ENCODE measurements at regions not wholly inside any gene's neighbourhood (a gene's known extent, or its start where the extent isn't known, plus 50 kb on each side); places are given as distances from the start of the nearest gene placed in this dataset.

DNA sequence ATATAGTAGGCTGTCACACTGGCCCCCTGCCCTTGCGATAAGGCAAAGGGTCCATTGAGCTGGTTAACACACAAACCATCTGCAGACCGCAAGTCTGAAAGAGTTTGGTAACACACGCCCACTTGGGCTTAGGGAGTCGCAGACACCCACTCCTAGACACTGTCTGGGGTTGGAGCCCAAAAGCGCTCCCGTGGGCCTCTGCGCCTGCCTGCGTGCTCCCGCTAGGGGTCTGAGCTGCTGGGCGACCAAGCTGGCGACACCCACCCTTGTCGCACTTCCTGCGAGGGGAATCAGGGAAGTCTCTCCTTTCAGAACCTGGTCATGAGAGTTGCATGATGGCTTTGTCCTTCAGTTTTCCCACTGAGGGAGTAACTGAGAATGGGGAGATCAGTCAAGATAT, 653.0 kb downstream of the HTR1B start:
- no peak for DNase-seq (ENCODE audit: extremely low spot score)
- POLR2A ChIA-PET, result no interaction called here
- CTCF ChIA-PET, result interaction anchor here (1.2 kb wide), 1 partner anchor 51 kb away, joined by 3 read pairs; no protein-coding TSS in a partner anchor
- TF ChIP-seq CTCF (IDR thresholded peaks at IDR 0.05; ENCODE audit: control extremely low read depth, extremely low read depth, low read depth, missing control alignments), result no peak

DNA sequence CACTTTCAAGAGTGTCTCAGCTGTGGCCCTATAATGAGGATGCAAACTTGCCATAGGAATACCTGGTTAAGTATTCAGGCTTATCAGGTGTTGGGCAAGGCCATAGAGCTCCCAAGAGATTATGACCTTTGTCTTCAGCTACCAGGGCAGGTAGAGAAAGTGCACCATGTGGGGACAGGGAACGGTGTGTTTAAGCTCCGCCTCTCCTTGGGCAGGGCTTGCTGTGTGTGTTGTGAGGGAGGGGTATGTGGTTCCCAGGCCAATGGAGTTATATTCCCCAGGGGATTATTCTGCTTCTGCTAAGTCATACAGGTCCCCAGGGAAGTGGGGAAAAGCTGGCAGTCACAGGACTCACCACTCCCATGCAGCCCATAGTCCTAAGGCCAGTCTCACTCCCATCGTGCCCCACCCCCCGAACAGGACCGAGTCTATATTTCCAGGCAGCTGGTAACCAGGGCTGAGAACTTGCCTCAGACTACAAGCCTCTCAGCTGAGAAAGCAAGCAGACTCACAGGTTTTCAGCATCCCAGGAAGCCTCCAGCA, 660.2 kb downstream of the HTR1B start:
- TF ChIP-seq CTCF (IDR thresholded peaks at IDR 0.05; ENCODE audit: control extremely low read depth, extremely low read depth, low read depth, missing control alignments), result no peak
- CTCF ChIA-PET, result interaction anchor here (1.0 kb wide), 1 partner anchor 9 kb away, joined by 4 read pairs; no protein-coding TSS in a partner anchor
- no peak for DNase-seq (ENCODE audit: extremely low spot score)
- POLR2A ChIA-PET, result no interaction called here

- no peak for DNase-seq (ENCODE audit: extremely low spot score)
- ChIA-PET CTCF (no interaction called here), POLR2A (no interaction called here)
- no peak for TF ChIP-seq CTCF (IDR thresholded peaks at IDR 0.05; ENCODE audit: control extremely low read depth, extremely low read depth, low read depth, missing control alignments)
These were observed 670.9 kb downstream of the HTR1B start for GRCh38 chr6:76792394-76792793.

- POLR2A ChIA-PET, result no interaction called here
- no peak for TF ChIP-seq CTCF (IDR thresholded peaks at IDR 0.05; ENCODE audit: control extremely low read depth, extremely low read depth, low read depth, missing control alignments)
- CTCF ChIA-PET, result no interaction called here
- no peak for DNase-seq (ENCODE audit: extremely low spot score)
These were observed 672.4 kb downstream of the HTR1B start for GRCh38 chr6:76790881-76791280.

- TF ChIP-seq CTCF (IDR thresholded peaks at IDR 0.05; ENCODE audit: control extremely low read depth, extremely low read depth, low read depth, missing control alignments), result no peak
- no peak for DNase-seq (ENCODE audit: extremely low spot score)
- POLR2A ChIA-PET, result no interaction called here
- CTCF ChIA-PET, result no interaction called here
These were observed 673.1 kb downstream of the HTR1B start for GRCh38 chr6:76790045-76790796.

DNA sequence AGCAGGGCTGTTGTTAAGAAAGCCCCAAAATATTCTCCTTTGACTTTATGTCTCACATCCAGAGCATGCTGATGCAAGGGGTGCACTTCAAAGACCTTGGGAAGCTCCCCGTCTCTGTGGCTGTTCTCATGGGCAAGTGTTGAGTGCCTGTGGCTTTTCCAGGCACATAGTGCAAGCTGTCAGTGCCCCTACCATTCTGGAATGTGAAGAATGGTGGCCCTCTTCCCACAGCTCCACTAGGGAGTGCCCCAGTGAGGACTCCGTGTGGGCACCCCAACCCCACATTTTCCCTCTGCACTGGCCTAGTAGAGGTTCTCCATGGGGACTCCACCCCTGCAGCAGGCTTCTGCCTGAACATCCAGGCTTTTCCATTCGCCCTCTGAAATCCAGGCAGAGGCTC, 673.7 kb downstream of the HTR1B start:
- no peak for DNase-seq (ENCODE audit: extremely low spot score)
- ChIA-PET CTCF (no interaction called here), POLR2A (no interaction called here)
- TF ChIP-seq CTCF (IDR thresholded peaks at IDR 0.05; ENCODE audit: control extremely low read depth, extremely low read depth, low read depth, missing control alignments), result no peak
